NB4 (cell line): ENCODE measurements at regions not wholly inside any gene's neighbourhood (a gene's known extent, or its start where the extent isn't known, plus 50 kb on each side); places are given as distances from the start of the nearest gene placed in this dataset.

Experiments
- CTCF ChIP-seq: IDR thresholded peaks from one replicate; pipeline ENCODE4 v1.5.1; 2012; ENCODE audit warnings: low read depth, low read length
- MAX ChIP-seq: IDR thresholded peaks from 2 replicates; pipeline ENCODE4 v1.6.1; 2011; ENCODE audit warnings: low read depth, low read length
- MYC ChIP-seq: IDR thresholded peaks from 2 replicates; pipeline ENCODE4 v1.6.1; 2011; ENCODE audit warnings: low read depth, low read length
- POLR2A ChIP-seq: IDR thresholded peaks from 2 replicates; pipeline ENCODE4 v1.6.1; 2011; ENCODE audit warnings: mild to moderate bottlenecking; ENCODE audit not compliant: insufficient read length; ENCODE audit errors: extremely low read depth

GRCh38 chr14:38110258-38110657 is 97.4 kb upstream of the SSTR1 start:
- TF ChIP-seq POLR2A = no peak
- no peak for TF ChIP-seq CTCF
- no peak for TF ChIP-seq MAX
- TF ChIP-seq MYC = no peak
